ENCODE measurements at regions not wholly inside any gene's neighbourhood (a gene's known extent, or its start where the extent isn't known, plus 50 kb on each side); places are given as distances from the start of the nearest gene placed in this dataset.
"Not testable (repeated sequence)": the region's sequence is repeated elsewhere in the genome, so short reads cannot be mapped to it uniquely, and the experiment has no call there.

- DNase-seq (ENCODE audit: low read depth in 2 of 2) = no peak
These were observed 82.0 kb upstream of the PPM1B start for GRCh38 chr2:44086629-44087028.

GRCh38 chr2:44087036-44087713, 81.5 kb upstream of the PPM1B start:
- peak; percentile 75 to 84 for DNase-seq (ENCODE audit: low read depth in 2 of 2)

GRCh38 chr2:44087714-44088092, 81.0 kb upstream of the PPM1B start:
- DNase-seq (ENCODE audit: low read depth in 2 of 2) = no peak

GRCh38 chr2:44092519-44092918, 76.2 kb upstream of the PPM1B start:
- DNase-seq (ENCODE audit: low read depth in 2 of 2) = not testable (repeated sequence)

- no peak for DNase-seq (ENCODE audit: low read depth in 2 of 2)
These were observed 74.7 kb upstream of the PPM1B start for GRCh38 chr2:44093970-44094369.

GRCh38 chr2:44097322-44097907, 71.3 kb upstream of the PPM1B start:
- DNase-seq (ENCODE audit: low read depth in 2 of 2) = no peak

- no peak for DNase-seq (ENCODE audit: low read depth in 2 of 2)
These were observed 70.6 kb upstream of the PPM1B start for GRCh38 chr2:44098050-44098449.

GRCh38 chr2:44098891-44099290, 69.8 kb upstream of the PPM1B start:
- no peak for DNase-seq (ENCODE audit: low read depth in 2 of 2)

GRCh38 chr2:44100351-44100750, 68.3 kb upstream of the PPM1B start:
- DNase-seq (ENCODE audit: low read depth in 2 of 2) = no peak

- DNase-seq (ENCODE audit: low read depth in 2 of 2) = no peak
These were observed 67.4 kb upstream of the PPM1B start for GRCh38 chr2:44101246-44101645.

- no peak for DNase-seq (ENCODE audit: low read depth in 2 of 2)
These were observed 65.7 kb upstream of the PPM1B start for GRCh38 chr2:44102790-44103562.

GRCh38 chr2:44103639-44104038, 65.0 kb upstream of the PPM1B start:
- DNase-seq (ENCODE audit: low read depth in 2 of 2) = no peak

GRCh38 chr2:44104855-44105271, 63.8 kb upstream of the PPM1B start:
- no peak for DNase-seq (ENCODE audit: low read depth in 2 of 2)

- not testable (repeated sequence) for DNase-seq (ENCODE audit: low read depth in 2 of 2)
These were observed 62.2 kb upstream of the PPM1B start for GRCh38 chr2:44106509-44106908.

- DNase-seq (ENCODE audit: low read depth in 2 of 2) = no peak
These were observed 61.5 kb upstream of the PPM1B start for GRCh38 chr2:44107086-44107740.

GRCh38 chr2:44107974-44108373, 60.7 kb upstream of the PPM1B start:
- no peak for DNase-seq (ENCODE audit: low read depth in 2 of 2)

- no peak for DNase-seq (ENCODE audit: low read depth in 2 of 2)
These were observed 59.5 kb upstream of the PPM1B start for GRCh38 chr2:44109166-44109565.

GRCh38 chr2:44110444-44110843, 58.2 kb upstream of the PPM1B start:
- no peak for DNase-seq (ENCODE audit: low read depth in 2 of 2)

GRCh38 chr2:44112096-44112495, 56.6 kb upstream of the PPM1B start:
- DNase-seq (ENCODE audit: low read depth in 2 of 2) = no peak

- DNase-seq (ENCODE audit: low read depth in 2 of 2) = no peak
These were observed 52.4 kb upstream of the PPM1B start for GRCh38 chr2:44116319-44116718.

- peak; percentile 17 to 23 for DNase-seq (ENCODE audit: low read depth in 2 of 2)
These were observed 50.4 kb upstream of the PPM1B start for GRCh38 chr2:44118257-44118656.
